HCT116 (cell line): ENCODE measurements at regions not wholly inside any gene's neighbourhood (a gene's known extent, or its start where the extent isn't known, plus 50 kb on each side); places are given as distances from the start of the nearest gene placed in this dataset.

Experiments used
- ATAC-seq: fragments of 200-7000 bp; cut with Tn5 transposase; 2 replicates; pipeline ENCODE4 v1.9.1; 2020; ENCODE audit warnings: mild to moderate bottlenecking, moderate library complexity
- BruUV-seq: library from RNA; stranded (reverse); fragments of 400-500 nt; replicated peaks from 2 replicates; lab custom pipeline; 2021; lab: Mats Ljungman, UMichigan
- CTCF ChIA-PET: fragments of 300-600 bp; sonication (Branson Sonifier 250); formaldehyde crosslinking; loops from one replicate; lab custom pipeline; 2021; ENCODE audit warnings: antibody characterized with exemption; lab: Charles Lee
- POLR2A ChIA-PET: fragments of 300-600, 350-600 bp; sonication (Branson Sonifier 250); formaldehyde crosslinking; loops from one replicate; lab custom pipeline; 2021; ENCODE audit warnings: antibody characterized with exemption; lab: Charles Lee
- RAD21 ChIA-PET, 2 experiments: fragments of 300-600 bp; sonication (Branson Sonifier 250); formaldehyde crosslinking; loops; one replicate each; lab custom pipeline; 2023; ENCODE audit warnings: low total read pairs in 2 of 2; ENCODE audit not compliant: uncharacterized antibody in 2 of 2, unreplicated experiment in 2 of 2, low non-redundant PET in 1 of 2; lab: Charles Lee
- DNase-seq: peaks from one replicate; pipeline ENCODE4 v3.0.0-alpha.2; 2010; ENCODE audit warnings: low read depth, low spot score
- H2AFZ ChIP-seq: fragments of 200-600 bp; shearing (Covaris generic), sonication (generic); 2 replicates; pipeline ENCODE4 v1.6.1; 2017; ENCODE audit warnings: low read depth, mixed run types, mixed read lengths, antibody characterized with exemption, low read length; ENCODE audit not compliant: poor library complexity, severe bottlenecking
- H3K27ac ChIP-seq: 2 replicates; pipeline ENCODE4 v1.5.1; 2012; ENCODE audit warnings: low read depth, low read length
- H3K27me3 ChIP-seq: fragments of 200-600 bp; sonication (generic); 2 replicates; pipeline ENCODE4 v1.6.1; 2016; ENCODE audit warnings: mixed run types, low read length, mixed read lengths; ENCODE audit not compliant: insufficient read depth
- H3K36me3 ChIP-seq, 2 experiments: fragments of 200-500 bp in 1 of 2; fragments of 200-600 bp in 1 of 2; sonication (Bioruptor generic) in 1 of 2; sonication (generic) in 1 of 2; 2 replicates each; pipeline versions ENCODE4 v1.5.1 to v1.6.1; 2014 to 2016; ENCODE audit warnings: low read length in 2 of 2, inconsistent platforms in 1 of 2, mixed read lengths in 1 of 2, mixed run types in 1 of 2; ENCODE audit not compliant: insufficient read depth in 2 of 2, control insufficient read depth in 1 of 2
- H3K4me1 ChIP-seq, 2 experiments: fragments of 200-600 bp in 1 of 2; sonication (generic) in 1 of 2; 2 replicates each; pipeline versions ENCODE4 v1.5.1 to v1.6.1; 2012 to 2017; ENCODE audit warnings: low read length in 2 of 2, inconsistent platforms in 1 of 2, mild to moderate bottlenecking in 1 of 2, mixed read lengths in 1 of 2, mixed run types in 1 of 2, moderate library complexity in 1 of 2; ENCODE audit not compliant: insufficient read depth in 2 of 2, control insufficient read depth in 1 of 2
- H3K4me2 ChIP-seq: fragments of 200-600 bp; sonication (generic); 2 replicates; pipeline ENCODE4 v1.6.1; 2017; ENCODE audit warnings: mixed run types, low read length, mixed read lengths
- H3K4me3 ChIP-seq, 2 experiments: fragments of 200-600 bp in 1 of 2; sonication (generic) in 1 of 2; replicated peaks in 1 of 2; 2 replicates each; pipeline ENCODE4 v1.5.1; 2011 to 2016; ENCODE audit warnings: low read length in 2 of 2, control low read depth in 1 of 2, low read depth in 1 of 2, mild to moderate bottlenecking in 1 of 2, mixed read lengths in 1 of 2, mixed run types in 1 of 2
- H3K79me2 ChIP-seq: fragments of 200-600 bp; sonication (generic); 2 replicates; pipeline ENCODE4 v1.6.1; 2017; ENCODE audit warnings: mild to moderate bottlenecking, mixed run types, low read length, moderate library complexity, mixed read lengths; ENCODE audit not compliant: insufficient read depth
- H3K9ac ChIP-seq: fragments of 200-600 bp; sonication (generic); 2 replicates; pipeline ENCODE4 v1.6.1; 2016; ENCODE audit warnings: low read length, mixed read lengths
- H3K9me2 ChIP-seq: fragments of 200-600 bp; sonication (generic), shearing (Covaris generic); 2 replicates; pipeline ENCODE4 v1.6.1; 2017; ENCODE audit warnings: mixed run types, mild to moderate bottlenecking, moderate library complexity; ENCODE audit not compliant: insufficient read depth
- H3K9me3 ChIP-seq, 2 experiments: fragments of 200-500 bp in 1 of 2; fragments of 200-600 bp in 1 of 2; sonication (Bioruptor generic) in 1 of 2; sonication (generic) in 1 of 2; 2 replicates each; pipeline ENCODE4 v1.6.1; 2014 to 2017; ENCODE audit warnings: low read length in 2 of 2, mixed read lengths in 2 of 2, inconsistent platforms in 1 of 2, low read depth in 1 of 2, mild to moderate bottlenecking in 1 of 2, mixed run types in 1 of 2, moderate library complexity in 1 of 2; ENCODE audit not compliant: control insufficient read depth in 1 of 2, insufficient read depth in 1 of 2
- H4K20me1 ChIP-seq: fragments of 200-600 bp; sonication (generic), shearing (Covaris generic); 2 replicates; pipeline ENCODE4 v1.6.1; 2017; ENCODE audit warnings: mixed run types, mild to moderate bottlenecking, moderate library complexity; ENCODE audit not compliant: insufficient read depth
- ATF3 ChIP-seq: IDR thresholded peaks from 2 replicates; pipeline ENCODE4 v1.6.1; 2012
- CBX3 ChIP-seq: IDR thresholded peaks from 2 replicates; pipeline ENCODE4 v1.6.1; 2012; ENCODE audit warnings: low read depth
- CEBPB ChIP-seq: IDR thresholded peaks from 2 replicates; pipeline ENCODE4 v1.6.1; 2012; ENCODE audit warnings: low read depth
- CTCF ChIP-seq, 3 experiments: fragments of 200-600 bp in 1 of 3; sonication (generic) in 1 of 3; IDR thresholded peaks in 2 of 3; conservative IDR thresholded peaks in 1 of 3; 2 replicates each; pipeline ENCODE4 v1.5.1; 2012 to 2017; ENCODE audit warnings: low read depth in 2 of 3, low read length in 2 of 3, antibody characterized with exemption in 1 of 3, borderline replicate concordance in 1 of 3, control low read depth in 1 of 3, mild to moderate bottlenecking in 1 of 3, mixed read lengths in 1 of 3, mixed run types in 1 of 3, moderate library complexity in 1 of 3; ENCODE audit not compliant: insufficient read depth in 1 of 3
- EGR1 ChIP-seq: IDR thresholded peaks from 2 replicates; pipeline ENCODE4 v1.6.1; 2012; ENCODE audit warnings: low read depth
- EZH2 ChIP-seq: fragments of 200-600 bp; sonication (generic); IDR thresholded peaks from 2 replicates; pipeline ENCODE4 v1.6.1; 2017; ENCODE audit warnings: antibody characterized with exemption, mixed run types
- FOSL1 ChIP-seq: IDR thresholded peaks from 2 replicates; pipeline ENCODE4 v1.6.1; 2012; ENCODE audit warnings: low read depth
- JUND ChIP-seq: IDR thresholded peaks from 2 replicates; pipeline ENCODE4 v1.6.1; 2012
- MAX ChIP-seq: IDR thresholded peaks from 2 replicates; pipeline ENCODE4 v1.6.1; 2012
- POLR2A ChIP-seq: IDR thresholded peaks from 2 replicates; pipeline ENCODE4 v1.7.0; 2011; ENCODE audit warnings: borderline replicate concordance; ENCODE audit not compliant: insufficient read depth, insufficient read length; ENCODE audit errors: extremely low read depth
- POLR2AphosphoS5 ChIP-seq: IDR thresholded peaks from 2 replicates; pipeline ENCODE4 v1.6.1; 2011; ENCODE audit warnings: mild to moderate bottlenecking, low read depth, low read length, moderate library complexity
- RAD21 ChIP-seq: IDR thresholded peaks from 2 replicates; pipeline ENCODE4 v1.6.1; 2012; ENCODE audit warnings: low read depth, mild to moderate bottlenecking
- REST ChIP-seq: IDR thresholded peaks from 2 replicates; pipeline ENCODE4 v1.6.1; 2012; ENCODE audit warnings: low read depth
- SIN3A ChIP-seq: IDR thresholded peaks from 2 replicates; pipeline ENCODE4 v1.6.1; 2012; ENCODE audit warnings: low read depth
- SP1 ChIP-seq: IDR thresholded peaks from 2 replicates; pipeline ENCODE4 v1.6.1; 2012; ENCODE audit warnings: low read depth
- TCF7L2 ChIP-seq: IDR thresholded peaks from 2 replicates; pipeline ENCODE4 v1.7.0; 2011; ENCODE audit warnings: borderline replicate concordance, inconsistent platforms; ENCODE audit not compliant: insufficient read depth, insufficient read length; ENCODE audit errors: extremely low read depth
- YY1 ChIP-seq: IDR thresholded peaks from 2 replicates; pipeline ENCODE4 v1.6.1; 2011; ENCODE audit warnings: low read length, low read depth, moderate library complexity, mild to moderate bottlenecking; ENCODE audit not compliant: insufficient replicate concordance; ENCODE audit errors: extremely low read depth
- ZBTB33 ChIP-seq: IDR thresholded peaks from 2 replicates; pipeline ENCODE4 v1.6.1; 2011; ENCODE audit warnings: mild to moderate bottlenecking, low read length, moderate library complexity; ENCODE audit not compliant: insufficient replicate concordance; ENCODE audit errors: extremely low read depth
- ZFX ChIP-seq: fragments of 450-650 bp; IDR thresholded peaks from 2 replicates; pipeline ENCODE4 v1.6.1; 2017
- ZNF274 ChIP-seq: fragments of 200-500 bp; sonication (Bioruptor generic); IDR thresholded peaks from 2 replicates; pipeline ENCODE4 v1.6.1; 2014; ENCODE audit warnings: mild to moderate bottlenecking, low read depth, low read length, inconsistent platforms
- intact Hi-C: fragments of 100-400 bp; cut with micrococcal nuclease; formaldehyde crosslinking; loops from 2 replicates; pipeline ENCODE4 v1.10.0; 2022

GRCh38 chr4:67071641-67072040, 473.7 kb downstream of the CENPC start:
- no peaks in the 10 kb centered on the region for H3K4me1 ChIP-seq
- BruUV-seq, result no TSS peak
- ATAC-seq, result no peak
- no peak for DNase-seq
- H3K9ac ChIP-seq, result no peak overlapping the region
- no peak overlapping the region for H3K4me3 ChIP-seq
- no peaks in the 10 kb centered on the region for H3K27me3 ChIP-seq
- H2AFZ ChIP-seq, result no peak overlapping the region
- RAD21 ChIA-PET, result no interaction called here
- H3K27ac ChIP-seq, result no peak overlapping the region
- TF ChIP-seq TCF7L2 (no peak), CTCF (IDR thresholded peaks at IDR 0.05 in 2 of 3, conservative IDR thresholded peaks at IDR 0.05 in 1 of 3; ENCODE audit: borderline replicate concordance in 1 of 3, insufficient read depth in 1 of 3, low read depth in 2 of 3, low read length in 2 of 3) (no peak), EGR1 (no peak), ZNF274 (no peak), MAX (no peak), FOSL1 (no peak), CEBPB (no peak), SIN3A (no peak), EZH2 (no peak), YY1 (no peak), ZFX (no peak), REST (no peak), POLR2AphosphoS5 (no peak), POLR2A (no peak), ATF3 (no peak), RAD21 (no peak), JUND (no peak), CBX3 (no peak), SP1 (no peak), ZBTB33 (no peak)
- TF ChIP-seq, all 23 proteins: peak for 0
- peaks cover 0 to 10% of the 10 kb centered on the region in 2 experiments; a peak in 2 of 4 replicates for H3K9me3 ChIP-seq
- no peaks in the 10 kb centered on the region for H3K79me2 ChIP-seq
- intact Hi-C loops, result no loop called here
- H3K36me3 ChIP-seq, result no peaks in the 10 kb centered on the region
- H4K20me1 ChIP-seq, result no peaks in the 10 kb centered on the region; the same call in 1 of the 2 replicates
- ChIA-PET POLR2A (no interaction called here), CTCF (no interaction called here)
- no peak overlapping the region for H3K4me2 ChIP-seq
- H3K9me2 ChIP-seq, result no peaks in the 10 kb centered on the region
